ENCODE measurements at regions not wholly inside any gene's neighbourhood (a gene's known extent, or its start where the extent isn't known, plus 50 kb on each side); places are given as distances from the start of the nearest gene placed in this dataset.

- Mint-ChIP-seq H3K4me1 (peaks cover 4% of the 10 kb centered on the region), H3K27ac (no peak overlapping the region), H3K9me3 (ENCODE audit: insufficient read depth) (no peaks in the 10 kb centered on the region), H3K27me3 (no peaks in the 10 kb centered on the region), H3K4me3 (no peak overlapping the region)
- ATAC-seq (ENCODE audit: low read depth): no peak
- H3K9ac ChIP-seq (ENCODE audit: low read length): no peak overlapping the region
- DNase-seq: no peak
- H3K4me1 ChIP-seq (ENCODE audit: control insufficient read depth in 2 of 2, insufficient read depth in 2 of 2, low read length in 2 of 2): peaks cover 0 to 3% of the 10 kb centered on the region in 2 donors
- H3K9me3 ChIP-seq (ENCODE audit: control extremely low read depth in 1 of 3, control insufficient read depth in 2 of 3, insufficient read depth in 1 of 3, low read length in 2 of 3): peaks cover 0 to 3% (median 0%) of the 10 kb centered on the region in 3 donors
- ChIA-PET CTCF (no interaction called here), POLR2A (no interaction called here)
- H3K4me3 ChIP-seq (ENCODE audit: control extremely low read depth in 1 of 5, extremely low read depth in 1 of 5, insufficient read depth in 1 of 5, low read depth in 2 of 5, low read length in 4 of 5): no peak overlapping the region
- no peaks in the 10 kb centered on the region for H3K79me2 ChIP-seq (ENCODE audit: control insufficient read depth, insufficient read depth, low read length)
- no CpG with 5 or more reads among the region's 1 CpG for WGBS (ENCODE audit: insufficient coverage)
- no peak overlapping the region for H3K27ac ChIP-seq (ENCODE audit: low read length in 2 of 2)
- H3K36me3 ChIP-seq (replicated peaks in 1 of 2; ENCODE audit: control extremely low read depth in 1 of 2, control insufficient read depth in 1 of 2, extremely low read depth in 1 of 2, insufficient read depth in 2 of 2, low read length in 1 of 2): no peaks in the 10 kb centered on the region
- no peaks in the 10 kb centered on the region for H4K20me1 ChIP-seq (ENCODE audit: control insufficient read depth, insufficient read depth, low read length, poor library complexity, severe bottlenecking)
- intact Hi-C loops (cut with micrococcal nuclease): no loop called here
- H2AFZ ChIP-seq (ENCODE audit: insufficient read depth, low read depth, low read length, poor library complexity, severe bottlenecking): no peak overlapping the region
- H3K27me3 ChIP-seq (replicated peaks in 1 of 4; ENCODE audit: control extremely low read depth in 1 of 4, control insufficient read depth in 3 of 4, insufficient read depth in 4 of 4, low read length in 3 of 4): peaks cover 0 to 2% (median 0%) of the 10 kb centered on the region in 4 experiments
- TF ChIP-seq CTCF (IDR thresholded peaks at IDR 0.05): no peak
- no peak for TF ChIP-seq EZH2 (IDR thresholded peaks at IDR 0.05; ENCODE audit: borderline replicate concordance, insufficient read depth, low read depth, low read length, poor library complexity, severe bottlenecking)
- H3K4me2 ChIP-seq (replicated peaks; ENCODE audit: low read depth, low read length, poor library complexity, severe bottlenecking): no peak overlapping the region
Observed at GRCh38 chr21:28635541-28635940, 357.1 kb downstream of the LTN1 start.

- no peak overlapping the region for H3K27ac ChIP-seq (ENCODE audit: low read length in 2 of 2)
- no peak for ATAC-seq (ENCODE audit: low read depth)
- no peaks in the 10 kb centered on the region for H3K36me3 ChIP-seq (replicated peaks in 1 of 2; ENCODE audit: control extremely low read depth in 1 of 2, control insufficient read depth in 1 of 2, extremely low read depth in 1 of 2, insufficient read depth in 2 of 2, low read length in 1 of 2)
- H4K20me1 ChIP-seq (ENCODE audit: control insufficient read depth, insufficient read depth, low read length, poor library complexity, severe bottlenecking): no peaks in the 10 kb centered on the region
- intact Hi-C loops (cut with micrococcal nuclease): no loop called here
- CTCF ChIA-PET: interaction anchor here (0.6 kb wide), 1 partner anchor 68 kb away, joined by 3 read pairs; no protein-coding TSS in a partner anchor
- peaks cover 0 to 3% of the 10 kb centered on the region in 2 donors for H3K4me1 ChIP-seq (ENCODE audit: control insufficient read depth in 2 of 2, insufficient read depth in 2 of 2, low read length in 2 of 2)
- TF ChIP-seq EZH2 (IDR thresholded peaks at IDR 0.05; ENCODE audit: borderline replicate concordance, insufficient read depth, low read depth, low read length, poor library complexity, severe bottlenecking) (no peak), CTCF (IDR thresholded peaks at IDR 0.05) (no peak)
- no peak overlapping the region for H3K4me3 ChIP-seq (ENCODE audit: control extremely low read depth in 1 of 5, extremely low read depth in 1 of 5, insufficient read depth in 1 of 5, low read depth in 2 of 5, low read length in 4 of 5)
- H3K79me2 ChIP-seq (ENCODE audit: control insufficient read depth, insufficient read depth, low read length): no peaks in the 10 kb centered on the region
- WGBS (ENCODE audit: insufficient coverage): 39% methylated on average over 8 of the region's 12 CpGs
- no peak overlapping the region for H3K4me2 ChIP-seq (replicated peaks; ENCODE audit: low read depth, low read length, poor library complexity, severe bottlenecking)
- no peak overlapping the region for H3K4me3 Mint-ChIP-seq
- no peak for DNase-seq
- no peak overlapping the region for H3K9ac ChIP-seq (ENCODE audit: low read length)
- H3K27me3 Mint-ChIP-seq: no peaks in the 10 kb centered on the region
- H3K4me1 Mint-ChIP-seq: peaks cover 4% of the 10 kb centered on the region
- POLR2A ChIA-PET: no interaction called here
- H3K27me3 ChIP-seq (replicated peaks in 1 of 4; ENCODE audit: control extremely low read depth in 1 of 4, control insufficient read depth in 3 of 4, insufficient read depth in 4 of 4, low read length in 3 of 4): peaks cover 0 to 2% (median 0%) of the 10 kb centered on the region in 4 experiments
- H2AFZ ChIP-seq (ENCODE audit: insufficient read depth, low read depth, low read length, poor library complexity, severe bottlenecking): no peak overlapping the region
- H3K9me3 Mint-ChIP-seq (ENCODE audit: insufficient read depth): no peaks in the 10 kb centered on the region
- H3K9me3 ChIP-seq (ENCODE audit: control extremely low read depth in 1 of 3, control insufficient read depth in 2 of 3, insufficient read depth in 1 of 3, low read length in 2 of 3): peaks cover 0 to 3% (median 0%) of the 10 kb centered on the region in 3 donors
- no peak overlapping the region for H3K27ac Mint-ChIP-seq
Observed at GRCh38 chr21:28633839-28634555, 358.7 kb downstream of the LTN1 start.
